GM12892 (cell line): ENCODE measurements at regions not wholly inside any gene's neighbourhood (a gene's known extent, or its start where the extent isn't known, plus 50 kb on each side); places are given as distances from the start of the nearest gene placed in this dataset.

Experiments
- POLR2A ChIP-seq: IDR thresholded peaks from 2 replicates; pipeline ENCODE4 v1.6.1; 2011; ENCODE audit warnings: low read depth, low read length, control low read depth
- POLR2AphosphoS5 ChIP-seq: IDR thresholded peaks from 2 replicates; pipeline ENCODE4 v1.6.1; 2011; ENCODE audit warnings: low read depth, low read length, control low read depth

DNA sequence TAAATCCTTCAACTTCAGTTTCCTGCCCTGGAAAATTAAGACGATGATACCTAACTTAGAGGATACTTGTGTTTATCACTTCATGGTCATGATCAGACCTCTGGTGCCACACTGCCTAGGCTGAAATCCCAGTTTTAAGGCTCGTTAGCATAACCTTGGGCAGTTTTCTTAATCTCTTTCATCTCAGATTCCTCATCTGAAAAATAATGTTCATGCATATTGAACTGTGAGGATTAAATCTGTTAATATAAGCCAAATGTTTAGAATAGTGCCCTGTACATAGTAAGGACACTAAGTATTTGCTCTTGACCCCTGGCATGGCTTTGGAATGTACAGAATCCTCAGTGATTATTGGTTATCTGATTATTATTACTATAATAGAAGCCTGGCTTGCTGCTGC, 79.7 kb downstream of the OGFRL1 start:
- TF ChIP-seq POLR2A, result no peak
- no peak for TF ChIP-seq POLR2AphosphoS5
